Astrocyte of the spinal cord (primary cell): ENCODE measurements at regions not wholly inside any gene's neighbourhood (a gene's known extent, or its start where the extent isn't known, plus 50 kb on each side); places are given as distances from the start of the nearest gene placed in this dataset.

ENCODE experiments used
- DNase-seq: peaks from one replicate; pipeline ENCODE4 v3.0.0; 2011; ENCODE audit warnings: low read depth, low spot score
- H3K4me3 ChIP-seq: 2 replicates; pipeline ENCODE4 v1.5.1; 2011; ENCODE audit warnings: low read depth, mild to moderate bottlenecking, low read length, moderate library complexity
- CTCF ChIP-seq: IDR thresholded peaks from 2 replicates; pipeline ENCODE4 v1.5.1; 2012; ENCODE audit warnings: low read depth, mild to moderate bottlenecking, low read length, inconsistent platforms
- in situ Hi-C: cut with HindIII; loops from 2 replicates; pipeline ENCODE4 v1.10.0; 2017; ENCODE audit warnings: low sequenced_read_pairs

GRCh38 chr20:51092338-51092737 is 69.4 kb upstream of the KCNG1 start:
- in situ Hi-C loops = no loop called here
- no peak for TF ChIP-seq CTCF
- DNase-seq = no peak
- H3K4me3 ChIP-seq = no peak overlapping the region

GRCh38 chr20:51091406-51092195 is 68.7 kb upstream of the KCNG1 start:
- TF ChIP-seq CTCF = no peak
- DNase-seq = no peak
- in situ Hi-C loops = no loop called here
- no peak overlapping the region for H3K4me3 ChIP-seq

- no peak overlapping the region for H3K4me3 ChIP-seq
- DNase-seq = no peak
- no peak for TF ChIP-seq CTCF
- in situ Hi-C loops = no loop called here
These were observed 66.9 kb upstream of the KCNG1 start for GRCh38 chr20:51089840-51090239.

GRCh38 chr20:51089272-51089781 is 66.4 kb upstream of the KCNG1 start:
- no peak for DNase-seq
- no peak for TF ChIP-seq CTCF
- in situ Hi-C loops = no loop called here

GRCh38 chr20:51087266-51087665 is 64.4 kb upstream of the KCNG1 start:
- no peak for TF ChIP-seq CTCF
- in situ Hi-C loops = no loop called here
- no peak overlapping the region for H3K4me3 ChIP-seq
- no peak for DNase-seq

More at GRCh38 chr20:51089272-51089781, 66.4 kb upstream of the KCNG1 start:
- no peak overlapping the region for H3K4me3 ChIP-seq

- no peak overlapping the region for H3K4me3 ChIP-seq
- DNase-seq = no peak
- in situ Hi-C loops = no loop called here
- no peak for TF ChIP-seq CTCF
These were observed 62.9 kb upstream of the KCNG1 start for GRCh38 chr20:51085769-51086168.
